Activated gamma-delta T cell (primary cell): ENCODE measurements at regions not wholly inside any gene's neighbourhood (a gene's known extent, or its start where the extent isn't known, plus 50 kb on each side); places are given as distances from the start of the nearest gene placed in this dataset.
"Not testable (repeated sequence)": the region's sequence is repeated elsewhere in the genome, so short reads cannot be mapped to it uniquely, and the experiment has no call there.

Experiments used
- DNase-seq: peaks from one replicate; lab custom pipeline; 2025; lab: John Stamatoyannopoulos, UW

DNA sequence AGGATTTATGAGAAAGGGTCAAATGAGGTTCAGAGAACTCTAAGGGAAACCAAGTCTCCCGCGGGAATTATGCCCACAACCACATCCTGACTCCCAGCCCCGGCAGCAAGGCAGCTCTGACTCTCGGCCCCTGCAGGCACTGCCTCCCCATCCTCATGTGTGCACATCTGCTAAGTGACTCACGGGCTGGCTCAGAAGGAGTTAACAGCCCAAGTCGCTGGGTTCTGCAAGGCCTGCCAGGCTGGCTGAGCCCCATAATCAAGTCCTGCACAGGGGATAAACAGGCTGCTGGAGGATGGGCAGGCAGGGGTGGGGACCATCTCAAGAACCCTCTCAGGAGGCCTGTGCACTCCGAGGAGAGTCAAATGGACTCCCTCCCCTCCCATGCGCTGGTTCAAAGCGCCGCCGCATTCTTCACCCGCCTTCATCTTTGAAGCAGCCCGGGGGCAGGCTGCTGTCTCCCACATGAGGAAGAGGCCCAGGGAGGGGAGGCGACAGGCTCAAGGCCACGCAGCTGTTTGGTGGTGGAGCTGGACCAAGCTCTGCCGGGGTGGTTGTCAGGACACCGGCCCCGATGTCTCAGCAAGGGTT lies 344.3 kb downstream of the MATN1 start:
- no peak for DNase-seq

DNA sequence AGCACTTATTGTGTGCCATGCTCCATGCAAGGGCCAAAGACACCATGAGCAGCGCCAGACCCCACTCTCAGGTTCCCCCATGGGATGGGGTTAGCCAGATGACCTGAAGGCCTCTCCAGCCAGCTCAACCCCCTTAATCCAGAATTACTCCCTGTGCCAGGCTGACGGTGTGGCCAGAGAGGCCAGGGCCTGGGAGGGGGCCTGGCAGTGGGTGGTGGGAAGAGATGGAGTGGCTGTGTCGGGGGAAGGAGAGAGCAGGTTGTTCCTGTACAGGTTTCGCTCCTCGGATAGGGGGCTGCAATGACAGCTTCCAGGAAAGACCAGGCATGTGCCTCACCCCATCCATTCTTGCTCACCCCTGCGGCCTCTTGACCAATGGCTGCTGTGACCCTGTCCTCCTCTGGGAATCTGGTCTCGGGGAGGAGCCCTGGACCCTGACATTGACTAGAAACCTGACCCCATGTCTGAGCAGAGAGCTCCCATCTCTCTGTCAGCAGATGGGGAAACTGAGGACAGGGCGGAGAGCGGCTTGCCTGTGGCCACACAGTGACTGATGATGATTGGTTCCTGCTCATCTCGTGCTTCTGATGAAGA lies 345.3 kb downstream of the MATN1 start:
- DNase-seq, result no peak

DNA sequence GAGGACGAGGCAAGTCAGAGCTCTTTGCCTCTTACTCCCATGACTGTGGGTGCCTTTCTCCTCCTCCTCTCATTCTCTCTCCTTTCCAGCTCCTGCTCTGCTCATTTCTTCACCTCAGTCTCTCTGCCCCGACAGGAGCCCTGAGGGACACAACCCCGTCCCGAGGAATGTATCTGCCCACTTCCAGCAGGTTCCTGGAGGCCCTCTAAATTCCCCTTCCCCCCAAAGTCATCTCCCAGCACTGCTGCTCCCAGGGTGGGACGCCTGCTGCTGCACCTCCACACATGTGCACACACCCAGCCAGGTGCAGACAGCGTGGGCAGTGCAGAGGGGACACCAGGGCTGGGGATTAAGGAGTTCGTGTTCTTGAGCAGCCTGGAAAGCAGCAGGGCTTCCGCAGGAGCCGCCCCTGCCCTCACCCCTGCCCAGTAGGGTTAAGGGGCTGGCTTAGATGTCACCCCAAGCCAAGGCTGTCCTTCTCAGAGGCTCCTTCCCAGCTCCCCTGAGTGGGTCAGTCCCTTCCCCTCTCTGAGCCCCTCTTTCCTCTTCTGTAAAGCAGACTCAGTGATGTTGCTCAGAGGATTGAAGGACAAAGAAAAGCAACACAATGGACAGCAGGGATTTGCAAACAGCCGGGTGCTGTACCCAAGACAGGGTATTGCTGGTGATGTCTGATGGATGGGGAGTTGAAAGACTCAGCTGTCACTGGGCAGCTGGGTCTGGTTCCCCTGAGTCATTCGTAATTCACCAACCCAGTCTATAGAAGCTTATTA lies 346.0 kb downstream of the MATN1 start:
- DNase-seq, result no peak

DNA sequence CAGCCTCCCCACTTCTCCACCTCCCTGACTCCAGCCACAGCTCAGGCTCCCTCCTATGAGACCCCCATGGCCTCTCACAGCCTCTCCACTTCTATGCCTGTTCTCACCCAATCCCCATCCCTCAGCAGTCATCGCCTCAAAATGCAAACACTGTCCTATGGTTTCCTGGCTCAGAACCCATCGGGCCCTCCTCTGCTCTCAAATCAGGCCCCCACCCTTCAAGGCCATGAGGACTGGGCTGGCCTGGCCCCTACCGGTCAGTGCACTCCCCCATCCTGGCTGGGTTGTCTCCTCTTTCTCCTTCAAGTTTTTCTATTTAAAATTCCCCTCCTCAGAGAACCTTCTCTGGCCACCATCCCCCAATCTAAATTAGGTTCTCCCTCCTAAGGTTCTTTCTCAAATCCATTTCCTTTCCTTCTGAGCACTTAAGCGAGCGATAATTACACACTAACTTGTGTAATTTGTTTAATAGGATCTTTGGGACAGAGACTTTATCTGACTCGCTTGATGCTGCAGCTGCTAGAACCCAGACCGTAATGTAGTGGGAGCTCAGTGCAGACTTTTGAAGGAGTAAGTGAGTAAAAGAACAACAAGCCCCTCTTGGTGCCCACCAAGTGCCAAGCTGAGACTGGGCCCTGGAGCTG lies 347.2 kb downstream of the MATN1 start:
- DNase-seq, result no peak

DNA sequence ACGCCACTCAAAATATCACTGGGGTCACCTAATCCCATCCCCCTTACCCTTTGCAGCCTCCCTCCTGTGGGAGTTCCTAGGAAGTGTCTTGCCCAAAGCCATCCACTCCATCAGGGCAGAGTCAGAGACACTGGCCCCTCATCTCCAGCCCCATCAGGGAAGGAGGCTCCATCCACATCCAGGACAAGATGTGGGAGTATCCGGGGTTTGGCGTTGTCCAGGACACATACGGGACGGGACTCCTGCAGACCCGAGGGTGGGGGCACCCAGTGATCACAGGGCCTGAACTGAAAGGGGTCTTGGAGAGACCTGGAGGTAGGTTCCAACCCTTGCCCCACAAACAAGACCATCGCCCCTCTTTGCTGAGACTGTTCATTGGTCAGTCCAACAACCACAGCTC lies 348.2 kb downstream of the MATN1 start:
- DNase-seq, result no peak

DNA sequence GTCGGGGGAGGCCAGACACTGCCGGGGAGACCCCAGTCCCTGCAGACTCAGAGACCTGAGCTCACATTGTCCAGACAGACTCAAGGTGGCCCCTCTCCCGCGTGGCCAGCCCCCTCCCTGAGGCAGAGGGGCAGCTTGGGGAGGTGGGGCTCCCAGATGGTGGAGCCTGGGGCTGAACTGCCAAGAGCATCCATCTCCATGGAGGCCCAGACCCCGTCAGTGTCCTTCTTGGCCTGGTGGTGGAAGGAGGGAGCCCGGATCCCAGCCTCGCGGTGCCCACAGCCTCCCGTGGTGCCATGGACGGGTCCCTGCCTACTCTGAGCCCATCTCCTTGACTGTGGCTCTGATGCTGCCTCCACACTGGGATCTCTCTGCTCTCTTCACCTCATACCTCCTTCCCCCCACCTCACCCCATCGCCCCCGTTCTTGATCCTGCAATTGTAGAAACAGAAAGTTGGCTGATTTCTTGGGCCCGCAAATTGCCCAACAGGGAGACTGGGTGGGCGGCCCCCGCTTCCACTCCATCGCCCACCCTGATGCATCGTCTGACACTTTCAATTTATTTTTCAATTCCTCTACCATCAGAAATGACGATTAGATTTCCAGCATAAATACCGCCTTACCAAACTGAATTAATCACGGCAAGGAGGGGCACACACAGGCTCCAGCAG lies 348.9 kb downstream of the MATN1 start:
- no peak for DNase-seq

DNA sequence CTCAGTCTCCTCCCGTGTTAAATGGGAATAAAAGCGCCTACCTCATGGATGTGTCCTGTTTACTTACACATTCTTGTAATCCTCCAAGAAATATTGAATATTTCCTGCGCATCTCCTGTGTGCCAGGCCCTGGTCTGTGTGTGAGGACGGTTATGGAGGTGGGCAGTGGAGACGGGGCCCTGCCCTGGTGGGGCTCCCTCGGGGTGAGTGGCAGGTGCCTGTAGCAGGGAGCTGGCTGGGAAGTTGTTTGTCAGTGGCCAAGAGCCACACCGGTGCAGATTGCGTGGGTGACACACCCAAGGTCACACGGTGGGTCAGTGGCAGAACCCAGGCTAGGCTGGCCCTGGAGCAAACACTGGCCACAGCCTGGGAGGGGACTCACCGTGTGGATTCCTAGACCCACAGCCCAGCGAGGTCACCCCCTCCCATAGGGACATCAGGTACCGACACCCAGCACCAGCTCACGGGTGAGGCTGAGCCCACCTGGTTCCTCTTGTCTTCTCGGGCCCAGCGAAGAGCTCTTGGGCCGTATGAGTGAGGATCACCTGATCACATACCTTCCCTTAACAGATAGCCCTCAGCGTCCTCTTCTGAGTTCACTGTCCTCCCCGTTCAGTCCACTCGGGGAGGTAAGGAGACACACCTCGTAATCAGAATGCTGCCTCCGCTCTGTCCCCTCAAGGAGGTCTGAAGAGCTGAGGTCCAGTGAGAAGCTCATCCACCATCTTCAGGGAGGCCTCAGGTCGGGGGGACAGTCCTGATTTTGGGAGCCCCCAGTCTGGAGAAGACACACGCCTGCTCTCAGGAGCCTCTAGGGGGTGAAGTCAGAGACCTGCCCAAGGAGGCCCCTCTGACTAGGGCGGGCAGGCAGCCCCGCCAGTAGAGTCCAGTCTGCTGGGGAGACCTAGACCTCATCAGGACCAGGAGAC lies 349.6 kb downstream of the MATN1 start:
- DNase-seq, result no peak

DNA sequence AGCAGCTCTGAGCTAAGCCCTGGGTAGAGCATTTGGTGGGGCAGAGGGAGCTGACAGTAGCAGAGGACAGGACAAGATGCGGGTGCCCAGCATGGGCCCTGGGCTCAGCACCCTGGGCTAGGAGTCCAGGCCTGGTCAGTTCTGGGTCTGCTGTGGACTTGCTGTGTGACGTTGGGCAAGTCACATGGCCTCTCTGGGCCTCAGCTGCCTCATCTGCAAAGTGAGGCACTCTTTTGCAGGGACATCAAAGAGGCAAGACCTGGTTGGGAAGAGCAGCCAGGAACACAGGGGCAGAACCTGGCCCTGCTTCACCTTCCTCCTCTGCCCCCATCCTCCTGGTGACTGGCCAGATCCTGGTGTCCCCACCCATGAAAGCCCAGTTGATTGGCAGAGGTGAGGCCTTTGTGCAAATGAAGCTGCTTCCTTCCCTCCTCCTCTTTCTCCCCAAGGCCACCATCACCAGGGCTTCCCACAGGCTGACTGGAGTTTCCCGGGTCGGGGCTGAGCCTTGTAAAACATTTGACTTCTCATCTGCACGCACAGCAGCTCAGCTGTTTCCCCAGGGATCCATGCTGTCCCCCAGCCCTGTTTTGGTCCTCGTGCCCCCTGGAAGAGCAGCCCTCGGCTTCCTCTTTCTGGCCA lies 350.5 kb downstream of the MATN1 start:
- no peak for DNase-seq

DNA sequence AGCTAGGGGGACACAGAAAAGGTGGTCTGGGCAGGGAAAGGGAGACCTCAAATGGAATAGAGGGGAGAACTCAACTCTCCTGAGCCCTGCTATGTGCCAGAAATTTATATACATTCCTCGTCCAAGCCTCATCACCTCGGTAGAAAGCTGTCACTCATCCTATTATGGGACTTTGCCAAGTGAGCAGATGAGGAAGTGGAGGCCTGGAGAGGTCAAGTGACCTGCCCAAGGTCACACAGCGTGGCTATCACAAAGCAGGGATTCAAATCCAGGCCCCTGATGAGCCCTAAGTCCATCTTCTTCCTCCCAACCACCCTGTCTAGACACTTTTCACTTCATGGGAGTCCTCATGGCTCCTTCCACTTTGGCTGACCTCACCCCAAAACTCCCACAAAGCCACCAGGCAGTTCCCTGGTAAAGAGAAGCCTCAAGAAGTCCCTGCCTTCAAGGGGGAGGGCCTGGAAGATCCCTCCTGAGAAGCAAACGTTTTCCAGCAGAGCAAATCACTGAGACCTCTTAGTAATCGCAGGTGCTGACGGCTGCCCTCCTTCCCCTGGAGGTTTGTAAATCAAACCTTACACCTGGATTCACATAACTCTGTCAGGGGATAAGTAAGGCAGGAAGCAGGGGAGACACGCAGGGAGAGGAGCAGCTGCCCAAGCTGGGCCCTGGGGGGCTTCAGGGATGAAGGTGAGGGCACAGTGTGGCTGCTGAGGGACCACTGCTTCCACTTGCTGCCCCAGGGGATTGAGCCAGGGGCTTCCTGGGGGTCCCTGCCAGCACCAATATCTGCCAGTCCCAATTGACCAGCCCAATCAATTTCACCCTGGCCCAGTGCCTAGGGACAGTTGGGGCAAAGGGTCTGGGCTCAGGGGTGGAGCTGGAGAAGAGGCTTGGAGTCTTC lies 351.2 kb downstream of the MATN1 start:
- DNase-seq, result no peak

DNA sequence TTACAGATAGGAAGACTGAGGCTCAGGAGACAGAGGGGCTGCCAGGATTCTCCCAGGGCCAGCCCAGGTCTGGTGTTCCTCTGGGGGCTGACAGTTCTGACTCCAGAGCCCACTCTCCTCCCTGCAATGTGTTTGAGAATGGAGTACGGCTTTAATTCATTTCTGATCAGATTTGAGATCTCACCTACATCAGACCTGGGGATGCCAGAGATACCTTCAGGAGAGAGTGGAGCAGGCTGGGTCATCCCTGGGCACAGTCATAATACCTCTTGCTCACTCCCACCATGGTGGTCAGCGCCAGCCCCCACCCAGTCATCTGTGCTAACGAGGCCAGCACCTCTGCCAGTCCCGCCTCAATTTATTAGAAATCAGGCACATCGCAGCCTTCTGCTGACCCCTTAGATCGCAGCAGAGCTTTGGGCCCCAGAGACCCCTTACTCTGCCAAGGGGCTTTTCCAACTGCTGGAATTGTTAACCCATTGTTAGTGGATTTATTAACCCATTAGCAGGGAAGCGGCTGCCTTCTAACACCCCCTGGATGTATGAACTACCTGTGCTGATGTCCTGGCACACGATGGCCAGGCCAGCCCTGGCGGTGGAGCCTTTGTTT lies 352.1 kb downstream of the MATN1 start:
- no peak for DNase-seq

DNA sequence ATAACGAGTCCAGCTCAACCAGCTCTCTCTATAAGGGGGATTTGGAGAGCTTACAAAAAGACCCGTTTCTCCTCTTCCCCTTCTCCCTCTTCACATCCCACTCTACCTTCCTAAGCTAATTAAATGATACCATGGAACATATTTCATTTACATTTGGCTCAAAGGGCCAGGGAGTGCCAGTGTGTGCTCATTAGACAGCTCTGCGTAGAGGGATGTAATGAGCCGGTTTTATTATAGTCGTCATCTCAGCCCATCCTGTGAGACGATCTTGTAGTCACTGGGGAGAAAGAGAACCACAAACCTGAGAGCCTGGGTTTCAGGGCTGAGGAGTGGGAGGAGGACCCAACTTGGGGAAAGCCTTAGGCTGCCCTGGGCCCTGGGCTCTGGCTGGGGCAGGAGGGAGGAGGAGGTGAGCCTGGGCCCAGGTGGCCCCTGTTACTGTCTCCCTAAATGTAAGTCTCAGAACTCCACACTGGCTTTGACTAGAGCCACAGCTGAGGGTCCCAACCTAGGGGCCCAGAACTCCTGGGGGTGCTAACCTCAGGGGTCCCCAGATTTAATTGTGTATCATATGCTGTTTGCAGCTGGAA lies 354.6 kb downstream of the MATN1 start:
- DNase-seq, result no peak

DNA sequence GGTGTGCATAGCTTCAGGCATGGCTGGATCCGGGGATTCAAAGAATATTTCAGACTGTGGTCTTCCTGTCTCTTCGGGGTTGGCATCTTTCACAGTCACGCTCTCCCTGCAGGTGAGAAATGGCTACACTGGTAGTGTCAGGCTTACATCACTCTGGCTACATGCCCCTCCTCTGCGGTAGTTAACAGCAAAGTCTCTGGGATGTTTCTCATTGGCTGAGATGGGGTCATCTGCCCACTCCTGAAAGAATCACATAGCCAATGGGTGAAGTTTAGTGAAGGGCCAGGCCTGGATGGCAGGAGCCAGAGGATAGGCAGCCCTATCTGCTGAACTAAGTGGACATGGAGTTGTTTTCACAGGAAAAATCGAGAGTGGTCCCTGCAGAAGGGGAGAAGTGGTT lies 356.5 kb downstream of the MATN1 start:
- DNase-seq, result no peak

DNA sequence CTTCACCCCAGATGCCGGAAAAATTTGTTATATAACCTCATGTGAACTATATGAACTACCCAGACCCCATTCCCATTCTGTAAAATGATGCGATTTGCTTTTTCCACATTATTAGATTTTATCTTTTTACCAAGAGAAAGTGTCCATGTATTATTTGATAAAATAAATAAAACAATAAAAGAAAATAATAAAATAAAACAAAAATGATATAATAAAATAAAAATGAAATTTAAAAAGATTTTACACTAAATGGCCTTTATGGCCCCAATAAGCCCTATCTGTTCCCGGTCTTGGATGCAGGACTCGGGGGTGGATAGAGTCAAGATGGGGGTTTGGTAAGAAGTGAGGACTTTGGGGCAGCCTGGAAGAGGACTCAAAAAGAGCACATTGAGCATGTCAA lies 357.2 kb downstream of the MATN1 start:
- DNase-seq, result no peak

DNA sequence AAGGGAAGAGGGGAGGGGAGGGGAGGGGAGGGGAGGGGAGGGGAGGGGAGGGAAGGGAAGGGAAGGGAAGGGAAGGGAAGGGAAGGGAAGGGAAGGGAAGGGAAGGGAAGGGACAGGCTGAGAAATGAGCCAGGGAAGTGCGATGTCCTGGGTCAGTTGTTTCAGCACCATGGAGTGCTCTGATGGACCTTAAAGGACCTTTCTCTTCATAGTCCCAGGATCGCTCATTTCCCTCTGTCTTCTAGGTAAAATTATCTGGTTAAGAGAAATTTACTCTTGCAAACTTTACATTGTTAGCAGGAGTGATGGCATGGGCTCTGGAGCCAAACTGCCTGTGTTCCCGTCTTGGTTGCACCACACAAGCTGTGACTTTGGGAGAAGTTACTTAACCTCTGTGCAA lies 357.8 kb downstream of the MATN1 start:
- no peak for DNase-seq

DNA sequence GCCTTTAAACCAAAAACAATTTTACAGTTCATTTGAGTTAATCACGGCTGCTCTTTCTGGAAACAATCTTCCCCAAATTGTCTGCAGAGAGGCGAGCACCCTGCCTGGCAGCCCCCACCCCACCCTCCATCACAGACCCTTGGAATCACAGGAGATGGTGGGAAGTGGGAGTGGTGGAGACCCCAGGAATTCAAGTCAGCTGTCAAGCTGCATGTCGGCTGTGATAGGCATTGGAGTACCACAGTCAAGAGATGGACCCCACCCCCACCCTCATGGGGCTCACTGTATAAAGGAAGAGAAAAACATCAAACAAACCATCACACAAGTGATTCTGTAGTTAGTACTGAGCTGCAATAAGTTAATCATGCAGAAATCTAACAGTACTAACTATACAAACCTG lies 360.4 kb downstream of the MATN1 start:
- DNase-seq, result no peak

DNA sequence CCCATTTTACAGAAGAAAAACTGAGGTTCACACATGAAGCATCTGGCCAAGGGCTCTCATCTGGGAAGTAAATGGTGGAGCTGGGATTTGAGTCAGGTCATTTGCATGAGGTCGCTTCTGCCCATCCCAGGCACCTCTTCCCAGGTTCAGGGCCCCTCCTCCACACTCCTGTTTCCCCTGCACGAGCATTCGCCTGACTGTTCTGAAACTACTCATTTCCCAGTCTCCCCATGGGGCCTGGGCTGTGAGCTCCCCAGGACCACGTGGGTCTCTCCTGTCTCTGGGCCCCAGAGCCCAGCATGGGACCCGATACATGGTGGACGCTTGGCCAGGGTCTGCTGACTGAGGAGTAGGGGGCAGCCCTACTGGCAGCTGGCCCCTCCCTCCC lies 360.8 kb downstream of the MATN1 start:
- no peak for DNase-seq

DNA sequence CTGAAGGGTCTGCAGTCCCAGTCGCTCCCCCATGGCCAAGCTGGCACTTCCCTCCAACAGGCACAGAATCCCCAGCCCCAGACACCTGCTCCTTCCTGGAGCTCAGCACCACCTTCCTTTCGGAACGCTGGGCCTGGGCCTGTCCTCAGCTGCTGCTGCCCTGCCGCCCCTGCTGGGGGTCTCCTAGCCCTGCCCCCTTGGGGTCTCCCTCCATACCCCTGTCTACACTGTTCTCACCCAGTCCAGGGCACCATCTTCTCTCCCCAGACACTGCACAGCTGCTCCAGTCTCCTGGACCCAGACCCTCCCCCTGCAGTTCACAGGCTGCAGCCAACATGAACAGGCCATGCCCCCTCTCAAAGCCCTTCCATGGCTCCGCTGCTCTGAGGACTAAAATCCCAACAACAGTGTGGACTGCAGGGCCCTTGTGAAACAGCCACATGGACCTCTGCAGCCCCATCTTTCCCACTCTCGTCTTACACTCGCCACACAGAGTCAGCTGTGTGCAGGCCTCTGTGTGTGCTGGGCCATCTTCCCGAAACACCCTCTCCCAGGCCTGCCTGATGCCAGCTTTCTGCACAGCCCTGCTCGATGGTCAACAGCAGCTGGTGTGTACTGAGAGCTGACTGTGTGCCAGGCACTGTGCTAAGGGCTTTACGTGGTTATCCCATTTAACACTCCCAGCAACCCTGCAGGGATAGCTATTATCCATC lies 361.3 kb downstream of the MATN1 start:
- not testable (repeated sequence) for DNase-seq

DNA sequence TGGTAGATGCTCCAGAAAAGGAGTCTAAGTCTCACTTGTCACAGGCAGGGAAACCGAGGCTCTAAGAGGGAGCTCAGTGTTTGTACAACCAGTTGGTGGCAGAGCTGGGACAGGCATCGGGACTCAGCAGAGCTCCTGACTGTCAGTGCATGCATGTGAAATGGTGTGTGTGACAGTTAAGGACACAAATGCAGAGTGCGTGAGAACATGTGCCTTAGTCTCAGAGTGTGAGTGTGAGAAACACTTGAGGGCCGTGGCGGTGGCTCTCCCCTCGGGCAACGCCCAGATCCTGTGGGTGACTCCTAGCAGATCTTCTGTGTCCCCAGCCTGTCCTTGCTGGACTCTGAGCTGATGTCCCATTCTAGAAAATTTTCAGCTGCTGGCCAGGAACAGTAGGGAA lies 362.6 kb downstream of the MATN1 start:
- no peak for DNase-seq
